GM18951 (cell line): ENCODE measurements at regions not wholly inside any gene's neighbourhood (a gene's known extent, or its start where the extent isn't known, plus 50 kb on each side); places are given as distances from the start of the nearest gene placed in this dataset.

ENCODE experiments used
- POLR2A ChIP-seq: IDR thresholded peaks from 4 replicates; pipeline ENCODE4 v1.6.1; 2011; ENCODE audit warnings: mild to moderate bottlenecking; ENCODE audit not compliant: insufficient read length, insufficient read depth; ENCODE audit errors: extremely low read depth
- in situ Hi-C: fragments of 300-500 bp; cut with MboI; formaldehyde crosslinking; loops from one replicate; pipeline ENCODE4 v1.12.0; 2022; ENCODE audit warnings: low sequenced_read_pairs, mixed read lengths, inconsistent platforms; ENCODE audit not compliant: unreplicated experiment

- in situ Hi-C loops, result no loop called here
- TF ChIP-seq POLR2A, result no peak
These were observed 59.4 kb upstream of the E2F7 start for GRCh38 chr12:77124767-77125166.

GRCh38 chr12:77122661-77123060 is 57.3 kb upstream of the E2F7 start:
- in situ Hi-C loops, result no loop called here
- TF ChIP-seq POLR2A, result no peak

GRCh38 chr12:77122236-77122635 is 56.9 kb upstream of the E2F7 start:
- in situ Hi-C loops, result no loop called here
- no peak for TF ChIP-seq POLR2A

- in situ Hi-C loops, result no loop called here
- no peak for TF ChIP-seq POLR2A
These were observed 55.1 kb upstream of the E2F7 start for GRCh38 chr12:77120156-77121085.

GRCh38 chr12:77118696-77119095 is 53.3 kb upstream of the E2F7 start:
- TF ChIP-seq POLR2A, result no peak
- in situ Hi-C loops, result no loop called here

GRCh38 chr12:77116277-77116676 is 50.9 kb upstream of the E2F7 start:
- in situ Hi-C loops, result no loop called here
- TF ChIP-seq POLR2A, result no peak

GRCh38 chr12:77115471-77115870 is 50.1 kb upstream of the E2F7 start:
- no peak for TF ChIP-seq POLR2A

More at GRCh38 chr12:77115471-77115870, 50.1 kb upstream of the E2F7 start:
- in situ Hi-C loops, result no loop called here
